Esophagus muscularis mucosa (tissue), 3 donors: ENCODE measurements at regions not wholly inside any gene's neighbourhood (a gene's known extent, or its start where the extent isn't known, plus 50 kb on each side); places are given as distances from the start of the nearest gene placed in this dataset.

Experiments
- CTCF ChIP-seq, 3 experiments: fragments of 200-600 bp in 2 of 3; fragments of 450-650 bp in 1 of 3; sonication (generic) in 2 of 3; IDR thresholded peaks; one replicate each; pipeline ENCODE4 v1.5.1; 2017 to 2019; ENCODE audit warnings: antibody characterized with exemption in 3 of 3, mild to moderate bottlenecking in 2 of 3, moderate library complexity in 1 of 3
- POLR2A ChIP-seq: fragments of 450-650 bp; IDR thresholded peaks from one replicate; pipeline ENCODE4 v1.6.1; 2017; ENCODE audit warnings: antibody characterized with exemption, moderate library complexity, mild to moderate bottlenecking, low read depth

- TF ChIP-seq CTCF (IDR thresholded peaks at IDR 0.05) (no peak), POLR2A (no peak)
These were observed 133.2 kb downstream of the TMEM174 start for GRCh38 chr5:73306078-73306719.
